ENCODE measurements at regions not wholly inside any gene's neighbourhood (a gene's known extent, or its start where the extent isn't known, plus 50 kb on each side); places are given as distances from the start of the nearest gene placed in this dataset.
A peak's percentile ranks its signal among the peaks of the same experiment; 100 is the strongest.

- DNase-seq (ENCODE audit: low read depth in 1 of 2, low spot score in 1 of 2): no peak
- Histone ChIP-seq H3K27ac (replicated peaks) (no peak overlapping the region), H3K27me3 (ENCODE audit: insufficient read depth, poor library complexity, severe bottlenecking) (no peaks in the 10 kb centered on the region), H3K4me3 (replicated peaks; ENCODE audit: insufficient read depth, low read length) (no peak overlapping the region)
- TF ChIP-seq POLR2AphosphoS5 (IDR thresholded peaks at IDR 0.05; ENCODE audit: low read depth) (no peak), SPI1 (IDR thresholded peaks at IDR 0.05; ENCODE audit: borderline replicate concordance, low read depth) (no peak), GABPA (IDR thresholded peaks at IDR 0.05; ENCODE audit: low read depth) (no peak), CTCF (IDR thresholded peaks at IDR 0.05; ENCODE audit: insufficient read depth, low read length) (no peak)
- TF ChIP-seq, protein P1, sequence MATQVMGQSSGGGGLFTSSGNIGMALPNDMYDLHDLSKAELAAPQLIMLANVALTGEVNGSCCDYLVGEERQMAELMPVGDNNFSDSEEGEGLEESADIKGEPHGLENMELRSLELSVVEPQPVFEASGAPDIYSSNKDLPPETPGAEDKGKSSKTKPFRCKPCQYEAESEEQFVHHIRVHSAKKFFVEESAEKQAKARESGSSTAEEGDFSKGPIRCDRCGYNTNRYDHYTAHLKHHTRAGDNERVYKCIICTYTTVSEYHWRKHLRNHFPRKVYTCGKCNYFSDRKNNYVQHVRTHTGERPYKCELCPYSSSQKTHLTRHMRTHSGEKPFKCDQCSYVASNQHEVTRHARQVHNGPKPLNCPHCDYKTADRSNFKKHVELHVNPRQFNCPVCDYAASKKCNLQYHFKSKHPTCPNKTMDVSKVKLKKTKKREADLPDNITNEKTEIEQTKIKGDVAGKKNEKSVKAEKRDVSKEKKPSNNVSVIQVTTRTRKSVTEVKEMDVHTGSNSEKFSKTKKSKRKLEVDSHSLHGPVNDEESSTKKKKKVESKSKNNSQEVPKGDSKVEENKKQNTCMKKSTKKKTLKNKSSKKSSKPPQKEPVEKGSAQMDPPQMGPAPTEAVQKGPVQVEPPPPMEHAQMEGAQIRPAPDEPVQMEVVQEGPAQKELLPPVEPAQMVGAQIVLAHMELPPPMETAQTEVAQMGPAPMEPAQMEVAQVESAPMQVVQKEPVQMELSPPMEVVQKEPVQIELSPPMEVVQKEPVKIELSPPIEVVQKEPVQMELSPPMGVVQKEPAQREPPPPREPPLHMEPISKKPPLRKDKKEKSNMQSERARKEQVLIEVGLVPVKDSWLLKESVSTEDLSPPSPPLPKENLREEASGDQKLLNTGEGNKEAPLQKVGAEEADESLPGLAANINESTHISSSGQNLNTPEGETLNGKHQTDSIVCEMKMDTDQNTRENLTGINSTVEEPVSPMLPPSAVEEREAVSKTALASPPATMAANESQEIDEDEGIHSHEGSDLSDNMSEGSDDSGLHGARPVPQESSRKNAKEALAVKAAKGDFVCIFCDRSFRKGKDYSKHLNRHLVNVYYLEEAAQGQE (IDR thresholded peaks at IDR 0.05; ENCODE audit: insufficient replicate concordance, low read depth): no peak
Measured at GRCh38 chr2:228942856-228943255, 328.2 kb downstream of the PID1 start.

GRCh38 chr2:228938629-228939028, 332.5 kb downstream of the PID1 start:
- Histone ChIP-seq H3K27ac (replicated peaks) (no peak overlapping the region), H3K27me3 (ENCODE audit: insufficient read depth, poor library complexity, severe bottlenecking) (peaks cover 2% of the 10 kb centered on the region), H3K4me3 (replicated peaks; ENCODE audit: insufficient read depth, low read length) (no peak overlapping the region)
- no peak for DNase-seq (ENCODE audit: low read depth in 1 of 2, low spot score in 1 of 2)
- TF ChIP-seq POLR2AphosphoS5 (IDR thresholded peaks at IDR 0.05; ENCODE audit: low read depth) (no peak), CTCF (IDR thresholded peaks at IDR 0.05; ENCODE audit: insufficient read depth, low read length) (no peak), SPI1 (IDR thresholded peaks at IDR 0.05; ENCODE audit: borderline replicate concordance, low read depth) (peak; percentile 37; the same call in 1 of the 2 replicates), GABPA (IDR thresholded peaks at IDR 0.05; ENCODE audit: low read depth) (no peak)
- TF ChIP-seq, protein P1 (IDR thresholded peaks at IDR 0.05; ENCODE audit: insufficient replicate concordance, low read depth): no peak

GRCh38 chr2:228927028-228928010, 343.8 kb downstream of the PID1 start:
- Histone ChIP-seq H3K27ac (replicated peaks) (no peak overlapping the region), H3K27me3 (ENCODE audit: insufficient read depth, poor library complexity, severe bottlenecking) (no peaks in the 10 kb centered on the region), H3K4me3 (replicated peaks; ENCODE audit: insufficient read depth, low read length) (no peak overlapping the region)
- DNase-seq (ENCODE audit: low read depth in 1 of 2, low spot score in 1 of 2): no peak
- TF ChIP-seq SPI1 (IDR thresholded peaks at IDR 0.05; ENCODE audit: borderline replicate concordance, low read depth) (no peak), GABPA (IDR thresholded peaks at IDR 0.05; ENCODE audit: low read depth) (no peak), CTCF (IDR thresholded peaks at IDR 0.05; ENCODE audit: insufficient read depth, low read length) (no peak), POLR2AphosphoS5 (IDR thresholded peaks at IDR 0.05; ENCODE audit: low read depth) (no peak)
- TF ChIP-seq, protein P1 (IDR thresholded peaks at IDR 0.05; ENCODE audit: insufficient replicate concordance, low read depth): no peak

Data from HL-60 (cell line).